ENCODE measurements at regions not wholly inside any gene's neighbourhood (a gene's known extent, or its start where the extent isn't known, plus 50 kb on each side); places are given as distances from the start of the nearest gene placed in this dataset.

DNA sequence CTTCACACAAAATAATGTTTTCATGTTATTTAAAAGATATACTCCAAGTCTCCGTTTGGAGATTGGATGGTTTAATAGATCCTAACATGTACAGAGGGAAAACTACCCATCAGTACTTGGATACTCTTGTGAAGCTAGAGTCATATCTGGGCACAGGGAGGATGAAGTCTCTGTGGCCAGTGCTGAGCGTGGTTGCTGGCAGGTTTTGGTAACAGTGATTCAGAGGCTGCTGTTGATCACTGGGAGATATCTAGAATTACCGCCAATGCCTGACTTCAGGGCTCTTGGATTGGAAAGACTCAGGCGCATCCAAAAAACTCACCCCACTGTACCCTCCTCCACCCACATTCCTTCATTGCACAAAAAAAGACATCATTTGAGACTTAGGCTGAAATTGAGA is 107.2 kb upstream of the PGRMC2 start:
- DNase-seq (ENCODE audit: extremely low spot score, unreplicated experiment), result no peak
- H3K4me3 Mint-ChIP-seq (ENCODE audit: unreplicated experiment), result no peak overlapping the region
- H3K9me3 Mint-ChIP-seq (ENCODE audit: unreplicated experiment), result peaks cover 14% of the 10 kb centered on the region
- H3K27ac Mint-ChIP-seq (ENCODE audit: unreplicated experiment), result no peak overlapping the region
- H3K36me3 Mint-ChIP-seq (ENCODE audit: unreplicated experiment), result no peaks in the 10 kb centered on the region
- peaks cover 28% of the 10 kb centered on the region for H3K4me1 Mint-ChIP-seq (ENCODE audit: unreplicated experiment)
- H3K27me3 Mint-ChIP-seq (ENCODE audit: unreplicated experiment), result no peaks in the 10 kb centered on the region
- TF ChIP-seq, protein P1, sequence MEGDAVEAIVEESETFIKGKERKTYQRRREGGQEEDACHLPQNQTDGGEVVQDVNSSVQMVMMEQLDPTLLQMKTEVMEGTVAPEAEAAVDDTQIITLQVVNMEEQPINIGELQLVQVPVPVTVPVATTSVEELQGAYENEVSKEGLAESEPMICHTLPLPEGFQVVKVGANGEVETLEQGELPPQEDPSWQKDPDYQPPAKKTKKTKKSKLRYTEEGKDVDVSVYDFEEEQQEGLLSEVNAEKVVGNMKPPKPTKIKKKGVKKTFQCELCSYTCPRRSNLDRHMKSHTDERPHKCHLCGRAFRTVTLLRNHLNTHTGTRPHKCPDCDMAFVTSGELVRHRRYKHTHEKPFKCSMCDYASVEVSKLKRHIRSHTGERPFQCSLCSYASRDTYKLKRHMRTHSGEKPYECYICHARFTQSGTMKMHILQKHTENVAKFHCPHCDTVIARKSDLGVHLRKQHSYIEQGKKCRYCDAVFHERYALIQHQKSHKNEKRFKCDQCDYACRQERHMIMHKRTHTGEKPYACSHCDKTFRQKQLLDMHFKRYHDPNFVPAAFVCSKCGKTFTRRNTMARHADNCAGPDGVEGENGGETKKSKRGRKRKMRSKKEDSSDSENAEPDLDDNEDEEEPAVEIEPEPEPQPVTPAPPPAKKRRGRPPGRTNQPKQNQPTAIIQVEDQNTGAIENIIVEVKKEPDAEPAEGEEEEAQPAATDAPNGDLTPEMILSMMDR (IDR thresholded peaks at IDR 0.05), result no peak

DNA sequence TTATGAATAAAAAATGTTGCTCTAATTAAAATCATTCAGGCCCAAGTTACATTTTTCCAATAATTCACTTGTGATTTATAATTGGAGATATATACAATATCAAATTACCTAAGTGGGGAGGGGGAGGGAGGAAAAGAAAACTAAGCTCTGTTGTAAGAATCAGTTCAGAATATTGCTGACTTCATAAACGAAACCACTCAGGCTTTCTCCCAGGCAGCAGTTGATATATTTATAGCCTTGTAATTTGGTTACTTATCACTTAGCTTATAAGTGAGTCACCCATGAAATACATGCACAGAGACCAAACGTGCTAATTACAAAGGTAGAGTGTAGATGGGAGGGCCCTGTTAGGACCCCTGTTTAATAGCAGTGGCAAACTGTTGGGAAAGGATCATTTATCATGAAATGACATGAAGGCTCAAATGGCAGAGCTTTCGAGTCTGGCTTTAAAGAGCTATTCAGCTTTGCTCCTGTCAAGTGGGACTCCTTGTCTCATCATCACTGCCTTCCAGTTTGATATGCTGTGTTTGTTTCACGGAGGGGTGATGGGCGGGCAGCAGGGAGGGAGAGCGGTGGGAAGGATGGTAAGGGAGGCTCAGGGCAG is 105.6 kb upstream of the PGRMC2 start:
- no peaks in the 10 kb centered on the region for H3K27me3 Mint-ChIP-seq (ENCODE audit: unreplicated experiment)
- no peak for DNase-seq (ENCODE audit: extremely low spot score, unreplicated experiment)
- TF ChIP-seq, protein P1 (IDR thresholded peaks at IDR 0.05), result no peak
- H3K4me3 Mint-ChIP-seq (ENCODE audit: unreplicated experiment), result no peak overlapping the region
- H3K36me3 Mint-ChIP-seq (ENCODE audit: unreplicated experiment), result no peaks in the 10 kb centered on the region
- peak overlapping the region; percentile 63 for H3K27ac Mint-ChIP-seq (ENCODE audit: unreplicated experiment)
- peaks cover 38% of the 10 kb centered on the region for H3K4me1 Mint-ChIP-seq (ENCODE audit: unreplicated experiment)
- peaks cover 6% of the 10 kb centered on the region for H3K9me3 Mint-ChIP-seq (ENCODE audit: unreplicated experiment)

DNA sequence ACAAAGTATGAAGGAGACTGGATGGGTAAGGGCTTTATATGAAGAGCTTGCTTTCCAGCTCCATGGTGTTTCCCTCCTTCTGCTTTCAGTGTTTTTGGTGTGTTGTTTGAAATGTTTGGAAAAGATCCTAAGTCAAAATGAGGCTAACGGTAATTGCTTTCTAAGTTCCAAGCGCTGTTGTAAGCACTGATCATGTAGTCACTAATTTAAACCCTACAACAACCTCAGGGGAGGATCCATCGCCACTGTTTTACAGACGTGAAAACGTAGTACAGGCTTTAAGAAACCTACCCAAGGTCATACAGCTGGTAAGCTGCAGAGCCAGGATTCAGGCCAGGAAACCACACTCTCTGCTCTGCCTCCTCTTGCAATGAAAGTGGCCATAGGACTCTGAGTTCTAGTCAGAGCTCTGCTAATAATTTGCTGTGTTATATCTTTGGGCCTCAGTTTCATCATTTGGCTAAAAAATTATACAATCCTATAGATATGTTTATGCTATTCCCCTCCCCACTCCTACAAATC is 102.9 kb upstream of the PGRMC2 start:
- no peaks in the 10 kb centered on the region for H3K27me3 Mint-ChIP-seq (ENCODE audit: unreplicated experiment)
- no peaks in the 10 kb centered on the region for H3K9me3 Mint-ChIP-seq (ENCODE audit: unreplicated experiment)
- peaks cover 62% of the 10 kb centered on the region for H3K4me1 Mint-ChIP-seq (ENCODE audit: unreplicated experiment)
- H3K27ac Mint-ChIP-seq (ENCODE audit: unreplicated experiment), result peak overlapping the region; percentile 14
- TF ChIP-seq, protein P1 (IDR thresholded peaks at IDR 0.05), result no peak
- DNase-seq (ENCODE audit: extremely low spot score, unreplicated experiment), result no peak
- no peaks in the 10 kb centered on the region for H3K36me3 Mint-ChIP-seq (ENCODE audit: unreplicated experiment)
- H3K4me3 Mint-ChIP-seq (ENCODE audit: unreplicated experiment), result no peak overlapping the region

DNA sequence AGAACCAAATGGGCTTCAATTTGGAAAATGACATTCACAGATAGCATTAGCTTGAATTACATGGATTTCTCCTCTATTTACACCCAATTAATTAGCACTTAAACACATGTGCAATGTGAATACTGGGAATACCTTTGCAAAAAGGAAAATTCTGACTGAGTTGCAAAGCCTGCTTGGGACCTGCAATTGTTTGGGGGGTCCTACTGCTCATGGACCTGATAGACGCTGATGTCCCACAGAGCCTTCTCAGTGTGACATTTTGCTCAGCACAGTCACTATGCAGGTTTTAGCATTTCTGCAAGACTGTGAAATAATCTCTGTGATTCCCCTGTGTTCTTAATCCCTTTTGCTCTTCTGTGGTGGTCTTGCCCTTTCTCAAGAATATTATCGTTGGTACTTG is 101.2 kb upstream of the PGRMC2 start:
- no peak overlapping the region for H3K4me3 Mint-ChIP-seq (ENCODE audit: unreplicated experiment)

DNA sequence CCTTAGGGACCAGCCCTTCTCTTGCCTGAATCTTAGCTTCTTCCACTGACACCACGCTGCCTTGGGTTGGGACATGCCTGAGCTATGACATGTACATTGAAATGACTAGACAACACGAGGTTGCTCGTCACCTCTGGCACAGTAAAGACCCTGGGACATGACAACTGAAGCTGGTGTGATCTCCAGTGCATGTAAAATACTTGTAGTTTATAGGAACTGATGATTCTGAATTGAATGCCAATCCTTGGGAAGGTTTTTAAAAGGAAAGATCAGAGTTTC is 100.7 kb upstream of the PGRMC2 start:
- H3K27ac Mint-ChIP-seq (ENCODE audit: unreplicated experiment), result no peak overlapping the region
- no peak for DNase-seq (ENCODE audit: extremely low spot score, unreplicated experiment)
- no peaks in the 10 kb centered on the region for H3K9me3 Mint-ChIP-seq (ENCODE audit: unreplicated experiment)
- H3K4me3 Mint-ChIP-seq (ENCODE audit: unreplicated experiment), result no peak overlapping the region
- H3K4me1 Mint-ChIP-seq (ENCODE audit: unreplicated experiment), result peaks cover 70% of the 10 kb centered on the region
- H3K36me3 Mint-ChIP-seq (ENCODE audit: unreplicated experiment), result no peaks in the 10 kb centered on the region
- TF ChIP-seq, protein P1 (IDR thresholded peaks at IDR 0.05), result no peak
- no peaks in the 10 kb centered on the region for H3K27me3 Mint-ChIP-seq (ENCODE audit: unreplicated experiment)

More for the DNA sequence above, 101.2 kb upstream of the PGRMC2 start:
- no peaks in the 10 kb centered on the region for H3K9me3 Mint-ChIP-seq (ENCODE audit: unreplicated experiment)
- no peaks in the 10 kb centered on the region for H3K36me3 Mint-ChIP-seq (ENCODE audit: unreplicated experiment)
- TF ChIP-seq, protein P1 (IDR thresholded peaks at IDR 0.05), result no peak
- H3K27me3 Mint-ChIP-seq (ENCODE audit: unreplicated experiment), result no peaks in the 10 kb centered on the region
- no peak overlapping the region for H3K27ac Mint-ChIP-seq (ENCODE audit: unreplicated experiment)
- no peak for DNase-seq (ENCODE audit: extremely low spot score, unreplicated experiment)
- H3K4me1 Mint-ChIP-seq (ENCODE audit: unreplicated experiment), result peaks cover 75% of the 10 kb centered on the region
